Activated CD8-positive, alpha-beta memory T cell treated with anti-CD3 and anti-CD28 coated beads, Interleukin-2, amount 50 U/mL, for 1 hour (primary cell): ENCODE measurements at regions not wholly inside any gene's neighbourhood (a gene's known extent, or its start where the extent isn't known, plus 50 kb on each side); places are given as distances from the start of the nearest gene placed in this dataset.

ENCODE experiments used
- DNase-seq: peaks from one replicate; pipeline ENCODE4 v3.0.0-alpha.2; 2020; ENCODE audit errors: extremely low read depth

DNA sequence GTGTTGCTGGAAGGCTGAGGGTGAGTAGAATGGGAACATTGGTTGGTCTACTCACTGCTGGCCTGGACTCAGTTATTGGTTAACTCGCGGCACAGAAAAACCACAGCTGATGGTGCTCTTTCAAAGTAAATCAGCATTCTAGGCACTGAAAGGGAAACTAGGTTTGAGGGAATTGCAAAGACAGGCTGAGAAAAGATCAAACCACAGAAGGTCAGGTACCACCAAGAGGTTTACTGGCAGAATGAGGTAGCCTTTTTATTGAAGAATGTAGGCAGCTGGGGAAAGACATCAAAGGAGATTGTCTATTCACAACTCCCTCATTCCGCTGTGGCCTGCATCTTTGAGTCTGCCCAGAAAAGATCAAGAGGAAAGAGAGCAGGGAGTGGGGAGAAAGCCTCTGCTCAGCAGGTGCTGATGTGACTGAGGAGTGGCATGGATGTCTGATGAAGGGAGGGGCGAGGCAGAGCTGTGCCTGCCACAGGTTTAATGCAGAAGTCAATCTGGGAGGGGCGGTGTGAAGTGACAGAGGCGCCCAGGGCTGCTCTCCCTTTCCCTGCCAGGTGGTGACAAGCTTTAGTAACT is 255.5 kb downstream of the MAN2A1 start:
- no peak for DNase-seq

DNA sequence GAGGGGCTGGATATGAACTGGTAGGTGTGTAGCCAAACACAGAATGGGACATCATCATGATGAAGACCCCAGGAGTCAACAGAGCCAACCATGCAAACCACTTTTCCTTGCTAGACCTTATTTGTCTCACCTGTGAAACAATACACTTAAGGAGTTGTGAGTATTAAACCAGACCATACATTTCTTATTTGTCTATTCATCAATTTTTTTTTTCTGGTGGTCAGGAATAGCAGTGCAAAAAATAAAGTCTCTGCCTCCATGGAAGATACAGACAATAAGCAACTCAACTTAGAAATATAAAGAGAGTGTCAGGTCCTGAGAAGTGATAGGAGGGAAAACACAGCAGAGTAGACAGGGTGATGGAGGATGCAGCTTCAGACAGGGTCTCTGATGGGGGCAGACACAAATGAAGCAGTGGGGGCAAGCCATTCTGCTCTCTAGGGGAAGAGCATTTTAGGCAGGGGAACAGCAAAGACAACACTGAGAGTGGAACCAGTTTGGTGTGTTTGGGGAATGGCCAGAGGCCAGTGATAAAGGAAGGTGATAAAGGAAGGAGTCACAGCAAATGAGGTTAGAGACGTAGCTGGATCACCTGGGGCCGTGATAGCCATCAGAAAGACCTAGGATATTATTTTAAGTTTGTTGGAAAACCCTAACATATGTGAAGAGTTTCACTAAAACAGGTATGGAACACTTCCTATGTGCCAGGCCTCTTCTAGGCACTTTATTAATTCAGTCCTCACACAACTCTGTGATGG is 256.2 kb downstream of the MAN2A1 start:
- no peak for DNase-seq

DNA sequence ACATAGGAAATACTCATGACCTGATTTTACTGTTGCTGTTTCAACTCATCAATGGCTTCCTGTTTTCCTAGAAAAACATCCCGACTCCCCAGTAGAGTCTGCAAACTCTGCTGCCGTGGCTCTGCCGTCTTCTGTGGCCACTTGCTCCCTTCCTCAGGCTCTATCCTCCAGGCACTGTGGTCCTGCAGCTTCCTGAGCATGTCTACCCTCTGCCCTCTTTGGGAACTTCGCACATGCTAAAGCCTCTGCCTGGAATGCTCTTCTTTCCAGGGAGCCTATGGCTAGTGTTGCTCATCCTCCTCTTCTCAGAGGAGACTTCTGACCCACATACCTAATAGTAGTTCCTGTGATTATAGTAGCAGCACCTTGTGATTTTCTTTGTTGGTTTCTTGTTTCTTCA is 256.9 kb downstream of the MAN2A1 start:
- no peak for DNase-seq

DNA sequence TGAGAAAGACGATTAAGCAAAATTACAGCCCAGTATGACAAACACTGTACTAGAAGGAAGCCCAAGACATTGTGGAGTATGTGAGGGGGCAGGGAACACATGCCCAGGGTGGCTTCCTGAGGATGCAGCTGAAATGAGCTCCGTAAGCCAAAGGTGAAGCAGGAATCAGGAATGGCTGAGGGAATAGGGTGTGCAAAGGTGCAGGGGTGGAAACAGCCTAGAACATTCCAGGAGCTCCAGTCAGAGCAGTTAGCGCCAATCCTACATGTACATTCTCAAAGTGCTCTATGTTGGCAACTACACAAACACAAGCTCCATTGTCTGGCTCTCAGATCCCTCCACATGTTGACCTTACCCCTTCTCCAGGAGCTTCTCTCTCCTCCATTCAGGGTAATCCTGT is 257.9 kb downstream of the MAN2A1 start:
- no peak for DNase-seq

DNA sequence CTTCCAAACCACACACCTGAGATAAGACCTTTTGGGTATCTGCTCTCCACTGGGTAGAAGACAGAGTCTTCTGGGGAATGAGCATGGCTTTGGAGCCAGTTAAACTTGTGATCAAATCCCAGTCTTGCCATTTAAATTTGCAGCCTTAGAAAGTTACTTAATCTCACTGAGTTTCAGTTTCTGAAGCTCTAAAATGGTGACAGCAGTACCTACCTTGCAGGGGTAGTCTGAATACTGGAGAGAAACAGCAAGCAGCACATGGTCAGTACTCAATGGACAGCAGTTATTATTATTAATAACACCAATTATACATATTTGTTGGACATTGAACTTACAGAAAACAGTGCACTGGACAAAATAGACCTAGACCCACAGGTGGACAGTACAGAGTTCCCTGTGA is 260.9 kb downstream of the MAN2A1 start:
- no peak for DNase-seq

DNA sequence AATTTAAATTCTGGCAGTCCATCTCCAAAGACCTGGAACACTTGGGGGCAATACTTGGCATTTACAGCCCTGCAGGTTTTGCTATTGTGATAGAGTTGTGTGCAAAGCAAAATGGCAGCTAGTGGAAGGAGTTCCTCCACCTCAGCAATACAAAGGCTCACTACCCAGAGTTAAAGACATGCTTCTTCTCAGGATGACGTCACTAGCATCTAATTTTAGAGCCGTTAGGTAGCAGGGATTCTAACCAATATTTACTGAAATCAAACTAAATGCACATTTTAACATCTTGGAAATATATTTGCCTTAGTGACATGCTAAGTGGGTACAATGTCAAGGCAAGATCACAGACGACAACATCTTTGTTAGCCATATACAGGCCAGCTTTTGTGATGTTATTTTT is 261.6 kb downstream of the MAN2A1 start:
- DNase-seq, result no peak

DNA sequence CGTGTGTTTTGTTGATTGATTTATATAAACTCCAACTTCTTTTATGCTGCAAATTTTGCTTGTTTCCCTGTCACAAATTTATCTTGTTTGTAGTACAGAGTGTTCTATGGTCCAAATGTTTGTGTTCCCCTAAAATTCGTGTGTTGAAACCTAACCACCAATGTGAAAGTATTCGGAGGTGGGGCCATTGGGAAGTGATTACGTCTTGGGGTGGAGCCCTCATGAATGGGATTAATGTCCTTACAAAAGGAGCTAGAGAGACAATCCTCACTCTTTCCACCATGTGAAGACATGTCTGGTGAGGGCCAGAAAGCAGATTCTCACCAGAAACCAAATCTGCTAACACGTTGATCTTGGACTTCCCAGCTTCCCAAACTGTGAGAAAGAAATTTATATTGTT is 262.0 kb downstream of the MAN2A1 start:
- no peak for DNase-seq

DNA sequence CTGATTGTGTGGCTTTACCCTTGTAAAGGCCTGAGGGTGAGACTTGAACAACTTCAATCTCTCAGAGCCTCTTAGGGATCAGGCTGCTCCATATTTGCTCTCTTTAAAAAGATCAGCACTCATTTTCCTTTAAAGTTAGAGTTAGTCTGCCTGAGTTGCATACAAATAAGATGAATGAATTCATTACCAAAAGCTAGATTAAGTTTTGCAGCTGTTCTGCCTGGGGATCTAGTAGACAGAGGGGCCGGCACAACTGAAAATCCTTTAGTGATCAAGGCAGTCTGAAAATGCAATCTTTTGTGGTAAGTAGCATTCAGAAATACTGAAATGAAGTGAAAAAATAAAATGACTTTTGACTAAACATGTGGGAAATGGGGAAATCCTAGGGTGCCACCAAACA is 264.0 kb downstream of the MAN2A1 start:
- DNase-seq, result no peak

DNA sequence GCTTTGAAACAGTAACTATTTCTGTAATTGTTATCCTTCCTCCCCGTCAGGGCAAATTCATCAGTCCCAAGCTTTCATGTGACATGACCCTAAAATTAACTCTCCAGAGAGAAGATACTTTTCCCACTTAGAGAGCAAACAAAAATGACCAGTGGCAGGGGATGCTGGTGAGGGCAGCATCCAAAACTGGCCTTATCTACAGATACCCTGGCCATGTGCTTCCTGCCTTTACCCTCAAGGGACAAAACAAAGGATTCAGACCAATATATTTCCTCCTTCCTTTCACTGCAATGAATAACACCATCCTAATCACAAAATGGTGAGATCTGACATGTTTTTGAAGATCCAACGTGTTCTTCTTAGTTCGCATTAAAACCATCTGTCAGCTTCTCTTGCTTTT is 267.2 kb downstream of the MAN2A1 start:
- DNase-seq, result no peak

DNA sequence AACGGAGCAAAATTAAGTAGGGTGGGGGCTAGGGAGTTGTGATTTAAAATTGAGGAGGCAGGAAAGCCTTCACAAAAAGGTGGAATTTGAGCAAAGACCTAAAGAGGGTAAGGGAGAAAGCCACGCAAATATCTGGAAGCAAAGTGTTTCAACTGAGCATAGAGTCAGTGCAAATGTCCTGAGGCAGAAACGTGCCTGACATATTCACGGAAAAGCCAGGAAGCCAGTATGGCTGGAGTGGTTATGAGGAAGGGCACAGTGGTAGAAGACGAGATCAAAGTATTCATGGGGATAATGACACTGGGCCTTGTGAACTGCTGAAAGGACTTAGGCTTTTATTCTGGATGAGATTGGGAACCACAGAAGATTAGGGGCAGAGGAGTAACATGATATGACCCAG is 268.4 kb downstream of the MAN2A1 start:
- no peak for DNase-seq

DNA sequence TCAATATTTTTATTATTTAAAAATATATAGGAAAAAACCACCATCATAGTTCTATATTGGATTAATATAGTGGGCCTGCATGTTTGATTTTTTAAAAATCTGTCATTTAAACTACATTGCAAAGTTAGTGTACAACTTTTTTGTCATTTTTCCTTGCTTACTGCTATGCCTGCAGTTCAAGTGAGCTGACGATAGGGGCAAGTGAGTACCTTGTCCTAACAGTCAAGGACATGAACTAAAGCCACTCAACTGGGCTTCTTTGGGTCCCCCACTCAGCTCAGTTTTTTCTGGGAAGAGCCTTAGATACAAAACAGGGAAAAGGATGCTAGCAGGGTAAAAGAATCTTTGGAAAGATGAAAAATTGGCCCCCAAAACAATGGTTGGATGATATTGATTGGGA is 269.9 kb downstream of the MAN2A1 start:
- DNase-seq, result no peak

DNA sequence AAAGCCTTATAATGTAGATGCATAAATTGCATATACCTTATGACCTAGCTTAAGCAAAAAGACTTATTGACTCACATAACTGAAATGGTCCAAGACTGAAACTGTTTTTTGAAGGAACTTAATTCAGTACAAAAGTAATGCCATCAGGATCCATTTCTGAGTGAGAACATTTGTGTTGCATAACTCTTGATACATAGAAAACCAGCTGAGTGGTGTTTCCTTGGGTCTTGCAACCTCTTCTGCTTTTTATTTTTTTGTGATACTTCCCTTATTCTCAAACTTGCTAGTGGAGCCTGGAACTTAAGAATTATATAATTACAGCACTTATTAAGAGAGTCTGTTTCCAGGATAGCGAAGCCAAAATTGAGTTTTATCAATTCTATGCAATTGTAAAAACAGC is 272.0 kb downstream of the MAN2A1 start:
- DNase-seq, result no peak

DNA sequence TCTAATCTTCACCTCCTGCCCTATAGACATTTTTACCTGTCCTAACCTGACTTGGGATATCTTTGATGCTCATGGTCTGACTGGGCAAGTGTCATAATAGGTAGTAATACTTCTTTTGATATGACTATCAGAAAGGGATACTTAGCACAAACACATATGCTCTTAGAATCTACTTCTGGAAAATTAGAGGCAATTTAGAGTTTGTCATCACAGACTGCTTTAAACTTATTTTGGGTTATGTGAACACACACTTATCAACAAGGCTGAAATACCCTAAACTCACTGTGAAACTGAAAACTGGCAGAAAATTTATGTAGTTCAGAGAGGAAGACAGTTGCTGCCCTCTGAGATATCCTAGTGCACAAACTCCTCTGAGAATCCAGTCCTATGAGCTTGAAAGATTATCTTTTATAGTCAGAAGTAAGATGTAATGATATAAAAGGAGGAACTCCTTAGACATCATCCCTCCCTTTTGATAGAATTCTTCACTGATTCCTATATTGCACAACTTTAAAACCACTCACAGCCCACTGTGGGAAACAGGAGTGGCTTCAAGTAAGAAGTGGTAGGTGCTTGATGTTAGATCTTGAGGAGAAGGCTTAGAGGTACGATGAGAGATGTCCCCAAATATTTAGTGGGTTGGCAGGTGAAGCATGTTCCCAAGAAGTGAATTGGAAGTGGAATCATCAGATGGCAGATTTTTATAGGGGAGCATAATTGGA is 273.3 kb downstream of the MAN2A1 start:
- no peak for DNase-seq

DNA sequence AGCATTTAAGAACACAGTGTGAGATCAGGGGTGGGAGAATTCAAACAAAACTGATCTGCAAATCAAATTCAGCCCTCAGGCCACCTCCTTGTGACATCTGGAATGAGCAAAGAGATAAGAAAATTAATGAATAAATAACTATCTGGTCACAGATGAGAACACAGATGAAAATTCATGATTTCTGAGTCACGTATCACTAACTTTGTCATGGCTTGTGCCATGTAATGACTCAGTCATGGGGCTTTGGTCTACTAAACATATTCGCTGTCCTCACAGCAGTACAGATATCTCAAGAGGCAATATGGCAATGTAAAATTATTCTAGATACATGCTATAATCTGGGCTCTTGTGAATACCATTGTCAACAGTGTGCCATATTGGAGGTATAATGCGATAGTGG is 274.4 kb downstream of the MAN2A1 start:
- no peak for DNase-seq

DNA sequence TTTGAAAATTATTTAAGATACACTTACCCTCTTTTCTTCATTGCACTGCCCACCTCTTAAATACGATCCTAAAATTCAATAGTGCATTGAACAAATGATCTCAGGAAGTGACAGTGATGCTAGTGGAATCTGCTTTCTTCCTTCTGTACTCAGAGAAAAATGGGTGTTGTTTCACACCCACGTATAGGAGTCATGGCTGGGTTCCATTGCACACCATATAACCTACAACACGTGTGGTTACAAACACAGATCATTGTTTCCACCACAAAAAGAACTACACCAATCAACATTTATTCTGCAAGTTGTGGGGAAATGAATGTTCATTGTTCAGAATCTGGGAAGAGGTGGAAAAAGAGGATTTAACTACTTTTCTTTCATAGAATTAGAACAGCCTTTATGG is 275.9 kb downstream of the MAN2A1 start:
- DNase-seq, result no peak

DNA sequence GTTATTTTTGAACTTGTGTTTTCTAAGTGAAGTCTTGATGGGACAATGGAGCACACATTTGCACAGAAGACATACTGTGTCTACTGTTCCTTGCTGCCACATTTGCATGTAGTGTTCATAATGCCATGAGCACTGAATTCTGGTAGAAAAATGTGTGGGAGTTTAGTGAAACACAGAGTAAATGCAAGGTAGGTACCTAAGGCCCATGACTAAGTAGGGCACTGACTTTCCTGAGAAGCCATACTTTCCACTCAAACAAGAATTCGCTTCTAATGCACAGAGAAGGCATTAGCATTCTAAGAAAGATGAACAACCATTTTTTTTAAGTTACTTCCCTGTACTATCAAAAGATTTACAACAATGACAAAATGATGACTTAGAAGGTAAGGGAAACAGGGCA is 282.2 kb downstream of the MAN2A1 start:
- no peak for DNase-seq

DNA sequence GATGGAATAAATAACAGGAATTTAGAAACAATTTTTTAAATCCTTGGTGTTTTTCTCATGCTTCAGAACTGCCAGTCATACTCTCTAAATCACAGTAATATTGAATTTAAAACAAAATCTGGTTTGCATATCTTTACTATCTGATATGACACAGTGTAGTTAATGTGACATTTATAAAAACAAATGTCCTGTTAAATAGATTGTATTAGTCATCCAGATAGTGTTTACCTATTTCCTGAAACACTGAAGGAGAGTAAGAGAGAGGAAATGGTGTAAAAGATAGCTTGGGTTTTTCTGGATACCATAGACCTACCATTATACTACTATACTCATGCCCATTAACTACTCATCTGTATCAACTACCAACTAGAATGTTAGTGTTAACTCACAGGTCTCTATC is 292.3 kb downstream of the MAN2A1 start:
- no peak for DNase-seq

DNA sequence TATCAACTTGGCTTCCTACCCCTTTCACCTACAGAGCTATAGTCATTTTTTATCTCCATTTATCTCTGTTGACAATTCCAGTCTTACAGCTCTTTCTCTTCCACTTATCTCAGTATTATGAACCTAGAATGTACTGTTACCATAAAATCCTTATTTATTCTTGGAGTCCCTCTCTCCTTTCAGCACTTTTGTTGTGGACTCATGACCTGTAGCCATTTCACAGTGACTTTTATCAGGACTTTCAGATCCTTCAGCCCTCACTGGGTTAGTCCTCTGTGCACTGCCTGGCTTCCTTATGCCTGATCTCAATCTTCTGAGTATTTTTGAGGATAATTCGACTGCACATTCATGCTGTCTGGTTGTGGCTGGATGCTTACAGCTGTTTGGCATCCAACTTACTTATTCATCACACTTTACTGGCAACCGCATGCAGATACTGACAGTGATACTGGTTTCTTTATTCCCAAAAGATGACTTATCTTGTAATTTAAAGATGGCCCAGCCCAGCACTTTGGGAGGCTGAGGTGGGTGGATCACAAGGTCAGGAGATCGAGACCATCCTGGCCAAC is 293.3 kb downstream of the MAN2A1 start:
- no peak for DNase-seq

DNA sequence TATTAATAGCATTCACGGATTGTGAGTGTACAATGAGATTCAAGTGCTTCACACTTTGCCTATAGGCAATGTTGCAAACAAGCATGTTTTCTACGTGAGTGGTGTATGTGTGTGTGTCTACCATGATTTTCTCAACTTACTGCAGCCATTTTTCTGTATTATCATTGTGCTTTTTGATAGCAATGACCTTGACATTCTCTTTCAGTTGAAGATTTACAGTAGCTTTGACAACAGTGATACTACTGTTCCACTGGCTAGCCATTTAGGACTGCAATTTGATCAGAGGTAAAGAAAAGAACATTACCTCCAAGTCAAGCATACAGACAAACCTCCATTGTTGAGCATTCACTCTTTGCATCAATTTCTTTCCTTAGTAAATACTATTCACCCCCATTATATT is 297.0 kb downstream of the MAN2A1 start:
- DNase-seq, result no peak

DNA sequence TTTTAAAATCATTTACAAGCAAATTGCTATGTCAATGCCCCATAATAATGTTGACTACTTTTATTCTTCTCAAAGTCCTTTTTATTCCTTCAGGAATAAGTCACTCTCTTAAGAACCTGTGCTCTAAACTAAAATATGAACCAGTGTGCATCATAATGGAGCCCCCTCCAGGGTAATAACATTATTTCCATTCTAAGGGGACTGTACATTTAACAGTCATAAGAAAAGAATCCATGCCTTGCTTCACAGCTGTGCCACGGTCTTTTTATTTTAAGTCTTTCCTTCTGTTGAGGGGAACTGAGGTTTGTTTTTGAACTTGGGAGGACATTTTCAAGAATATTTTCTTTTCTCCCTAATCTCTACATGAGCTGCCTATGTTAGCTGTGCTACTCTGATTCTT is 297.6 kb downstream of the MAN2A1 start:
- DNase-seq, result no peak

DNA sequence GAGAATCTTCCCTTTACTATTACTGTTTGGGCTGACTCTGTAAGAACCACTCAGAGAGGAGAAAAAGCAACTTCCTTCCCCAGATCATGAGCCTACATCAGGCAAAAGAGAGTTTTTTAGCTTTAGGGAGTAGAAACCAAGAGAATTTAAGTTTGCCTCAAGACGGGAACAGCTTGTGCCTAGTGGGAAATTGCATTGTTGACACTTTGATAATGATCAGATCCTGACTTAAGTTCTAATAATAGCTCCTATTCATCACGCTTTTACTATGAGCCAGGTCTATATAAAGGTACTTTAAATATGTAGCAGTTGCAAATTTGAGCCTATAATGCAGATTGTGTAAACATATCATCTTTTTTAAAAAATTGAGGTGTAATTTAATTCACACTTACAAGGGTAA is 298.2 kb downstream of the MAN2A1 start:
- no peak for DNase-seq

DNA sequence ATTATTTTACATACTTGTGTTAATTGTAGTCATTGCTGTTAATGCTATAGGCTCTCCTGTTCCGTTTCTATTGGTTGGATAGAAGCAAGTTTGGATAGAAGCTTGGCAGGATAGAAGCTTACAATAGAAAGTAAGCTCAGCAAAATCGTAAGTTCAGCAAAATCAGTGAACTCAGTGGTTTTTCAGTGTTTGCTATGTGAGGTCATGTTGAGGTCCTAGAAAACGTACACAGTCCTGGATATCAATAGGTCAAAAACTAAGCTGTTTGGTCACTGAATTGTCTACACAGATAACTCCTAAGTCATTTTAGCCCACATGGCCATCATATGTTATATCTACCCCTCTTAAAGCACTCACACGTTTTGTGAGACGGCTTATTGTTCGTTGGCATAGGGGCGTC is 299.4 kb downstream of the MAN2A1 start:
- DNase-seq, result no peak
